GDM1 (cell line): ENCODE measurements at regions not wholly inside any gene's neighbourhood (a gene's known extent, or its start where the extent isn't known, plus 50 kb on each side); places are given as distances from the start of the nearest gene placed in this dataset.
A peak's percentile ranks its signal among the peaks of the same experiment; 100 is the strongest.
"Not testable (repeated sequence)": the region's sequence is repeated elsewhere in the genome, so short reads cannot be mapped to it uniquely, and the experiment has no call there.

ENCODE experiments used
- DNase-seq: peaks from one replicate; lab custom pipeline; 2025; lab: John Stamatoyannopoulos, UW

- DNase-seq: not testable (repeated sequence)
These were observed 760.0 kb downstream of the KCNT2 start for GRCh38 chr1:195847957-195848875.

DNA sequence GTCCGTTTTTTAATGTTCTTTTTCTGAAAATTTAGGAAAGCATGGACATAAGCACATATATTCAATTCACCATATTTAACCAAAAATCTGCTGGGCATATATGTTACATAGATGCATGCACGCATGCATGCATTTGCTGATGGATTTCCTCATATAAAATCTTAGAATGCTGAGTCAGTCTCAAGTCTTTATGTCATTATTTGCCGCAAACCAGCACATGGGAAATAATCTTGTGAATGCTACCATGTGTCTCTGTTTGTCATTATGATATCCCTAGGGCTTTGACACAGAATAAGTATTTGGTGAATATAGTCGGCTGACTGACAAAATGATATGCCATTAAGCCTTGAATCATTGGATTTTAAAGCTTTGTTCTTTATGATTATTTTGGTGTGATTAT is 776.5 kb downstream of the KCNT2 start:
- DNase-seq: no peak

DNA sequence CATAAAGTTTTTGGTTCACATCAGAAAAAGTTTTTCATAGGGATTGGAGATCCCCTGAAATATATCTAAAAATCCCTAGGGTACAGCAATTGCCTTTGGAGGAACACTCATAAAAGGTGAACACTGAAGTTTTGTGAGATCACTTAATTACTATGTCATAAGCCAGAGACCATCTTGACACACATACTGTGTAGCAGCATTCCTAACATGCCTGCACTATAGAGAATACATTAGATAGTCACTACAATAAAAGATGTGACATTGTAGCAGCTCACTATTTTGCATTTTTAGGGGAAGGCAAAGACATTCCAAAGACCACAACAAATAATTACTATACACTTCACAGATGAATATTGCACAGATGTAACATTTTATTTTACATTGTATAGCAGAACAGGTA is 779.9 kb downstream of the KCNT2 start:
- no peak for DNase-seq

DNA sequence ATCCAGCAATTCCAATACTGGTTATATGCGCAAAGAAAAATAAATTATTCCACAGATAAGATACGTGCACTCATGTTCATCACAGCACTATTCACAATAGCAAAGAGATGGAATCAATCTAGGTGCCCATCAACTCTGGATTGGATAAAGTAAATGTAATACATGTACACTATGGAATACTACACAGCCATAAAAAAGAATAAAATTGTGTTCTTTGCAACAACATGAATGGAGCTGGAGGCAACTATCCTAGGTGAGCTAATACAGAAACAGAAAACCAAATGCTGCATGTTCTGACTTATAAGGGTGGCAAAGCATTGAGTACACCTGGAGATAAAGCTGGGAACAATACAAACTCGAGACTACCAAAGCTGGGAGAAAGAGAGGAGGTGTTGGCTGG is 787.3 kb downstream of the KCNT2 start:
- DNase-seq: no peak

DNA sequence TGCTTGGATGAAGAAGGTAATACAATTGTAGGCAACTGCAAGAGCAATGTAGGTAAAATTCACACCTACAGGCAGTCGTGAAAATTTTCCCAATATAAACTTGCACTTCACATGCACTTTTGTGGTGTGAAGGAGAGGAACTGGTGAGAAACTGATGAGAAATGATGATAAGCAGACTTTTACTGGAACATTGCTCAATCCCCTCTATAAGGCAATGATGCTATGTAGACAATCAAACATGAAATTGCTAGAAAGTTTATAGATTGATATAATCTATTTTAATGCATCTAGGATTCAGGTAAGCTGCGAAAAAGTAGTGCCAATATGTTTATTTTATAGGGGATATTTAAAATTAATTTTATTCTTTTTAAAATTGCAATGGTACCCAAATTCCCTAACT is 802.2 kb downstream of the KCNT2 start:
- no peak for DNase-seq

GRCh38 chr1:195804547-195804946 is 803.7 kb downstream of the KCNT2 start:
- no peak for DNase-seq

GRCh38 chr1:195799016-195799415 is 809.2 kb downstream of the KCNT2 start:
- DNase-seq: no peak

DNA sequence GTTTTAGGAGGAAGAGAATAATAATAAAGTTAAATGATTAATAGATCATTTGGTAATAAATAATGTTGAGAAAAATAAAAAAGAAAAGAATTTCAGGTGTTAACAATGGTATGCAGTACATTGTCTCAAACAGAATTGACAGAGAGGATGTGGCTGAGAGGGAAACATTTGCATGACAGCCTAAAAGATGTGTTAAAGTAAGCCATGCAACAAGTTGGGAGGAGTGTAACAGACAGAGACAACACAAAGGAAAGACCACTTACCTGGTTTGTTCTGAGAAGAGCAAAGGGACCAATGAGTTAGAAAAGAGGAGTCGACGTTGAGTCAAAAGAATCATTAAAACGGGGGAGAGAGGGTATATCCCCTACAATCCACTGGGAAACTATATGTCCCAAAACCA is 814.0 kb downstream of the KCNT2 start:
- DNase-seq: no peak

GRCh38 chr1:195791796-195792195 is 816.4 kb downstream of the KCNT2 start:
- no peak for DNase-seq

DNA sequence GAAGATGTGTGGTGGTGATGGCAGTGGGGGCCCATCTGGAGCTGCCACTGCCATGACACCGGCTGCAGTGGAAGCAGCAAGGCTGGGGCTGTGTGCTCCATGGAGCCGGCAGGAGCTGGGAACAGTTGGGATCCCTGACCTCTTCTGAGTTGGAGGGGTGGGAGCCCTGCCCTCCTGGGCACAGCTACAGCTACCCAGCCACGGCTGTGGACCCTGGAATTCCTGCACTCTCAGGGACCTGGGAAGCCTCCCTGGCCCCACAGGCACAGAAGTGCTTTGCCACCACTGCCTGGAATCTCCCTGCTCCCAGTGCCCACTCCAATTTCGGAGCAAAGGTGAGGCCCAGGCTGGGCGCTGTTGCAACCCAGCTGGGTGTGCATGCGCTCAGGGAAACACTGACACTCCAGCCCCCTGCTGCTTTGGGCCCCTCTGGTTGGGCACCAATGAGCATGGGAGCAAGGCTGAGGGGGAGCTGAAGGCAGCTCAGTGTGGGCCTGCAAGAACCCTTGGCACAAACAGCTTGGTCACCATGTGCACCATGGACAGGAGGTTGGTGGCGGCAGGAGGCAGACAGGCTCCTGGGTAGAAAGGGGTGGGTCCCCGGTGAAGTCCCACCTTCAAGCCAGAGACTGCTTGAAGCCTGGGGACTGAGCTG is 817.6 kb downstream of the KCNT2 start:
- DNase-seq: no peak

DNA sequence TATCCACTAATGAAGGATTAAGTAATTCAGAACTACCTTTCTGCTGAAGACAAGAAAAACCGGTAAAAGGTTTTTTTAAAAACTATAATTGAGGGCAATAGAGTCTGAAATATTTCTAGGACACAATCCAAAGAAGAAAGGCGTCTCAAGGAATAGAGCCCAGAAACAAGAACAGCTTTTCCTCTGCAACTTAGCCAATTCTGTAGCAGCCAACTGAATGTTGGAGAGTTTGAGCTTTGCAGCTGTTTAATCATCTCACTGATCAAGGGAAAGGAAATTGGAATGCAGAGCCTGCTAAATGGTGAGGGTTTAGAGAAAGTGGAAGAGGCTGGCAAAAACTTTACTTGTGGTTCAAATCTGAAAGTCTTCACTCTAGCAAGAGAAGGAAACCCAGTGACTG is 818.9 kb downstream of the KCNT2 start:
- DNase-seq: no peak

GRCh38 chr1:195788721-195789120 is 819.5 kb downstream of the KCNT2 start:
- DNase-seq: no peak

- DNase-seq: no peak
These were observed 822.4 kb downstream of the KCNT2 start for GRCh38 chr1:195785830-195786229.

DNA sequence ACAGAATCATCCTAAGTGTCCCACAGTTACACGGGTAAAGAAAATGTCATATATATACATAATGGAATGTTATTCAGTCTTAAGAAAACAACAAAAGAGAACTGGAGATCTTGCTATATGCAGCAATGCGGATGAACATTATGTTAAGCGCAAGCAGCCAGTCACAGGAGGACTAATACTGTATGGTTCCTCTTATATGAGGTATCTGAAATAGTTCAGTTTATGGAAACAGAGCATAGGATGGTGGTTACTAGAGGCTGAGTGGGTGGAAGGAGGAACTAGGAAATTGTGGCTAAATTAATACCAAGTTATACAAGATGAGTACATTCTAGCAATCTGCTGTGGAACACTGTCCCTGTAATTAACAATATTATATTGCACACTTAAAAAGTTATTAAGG is 834.3 kb downstream of the KCNT2 start:
- peak; percentile 25 for DNase-seq

DNA sequence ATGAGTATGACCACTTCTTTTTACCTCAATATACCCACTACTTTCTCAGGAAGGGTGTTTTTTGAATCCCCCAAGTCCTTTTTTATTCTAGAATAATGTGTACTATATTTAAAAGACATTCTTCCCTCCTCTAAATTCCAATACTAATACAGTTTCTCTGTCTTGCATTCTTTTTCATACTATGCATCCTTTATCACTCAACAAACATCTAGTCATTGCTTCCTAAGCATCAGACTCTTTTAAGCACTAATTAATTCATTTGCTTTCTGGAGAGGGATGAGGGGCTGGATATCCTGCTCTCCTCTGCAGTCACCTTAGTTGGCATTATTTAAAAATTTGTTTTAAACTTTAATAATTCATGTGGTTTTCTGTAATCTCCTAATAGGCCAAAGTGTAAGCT is 838.8 kb downstream of the KCNT2 start:
- DNase-seq: no peak

DNA sequence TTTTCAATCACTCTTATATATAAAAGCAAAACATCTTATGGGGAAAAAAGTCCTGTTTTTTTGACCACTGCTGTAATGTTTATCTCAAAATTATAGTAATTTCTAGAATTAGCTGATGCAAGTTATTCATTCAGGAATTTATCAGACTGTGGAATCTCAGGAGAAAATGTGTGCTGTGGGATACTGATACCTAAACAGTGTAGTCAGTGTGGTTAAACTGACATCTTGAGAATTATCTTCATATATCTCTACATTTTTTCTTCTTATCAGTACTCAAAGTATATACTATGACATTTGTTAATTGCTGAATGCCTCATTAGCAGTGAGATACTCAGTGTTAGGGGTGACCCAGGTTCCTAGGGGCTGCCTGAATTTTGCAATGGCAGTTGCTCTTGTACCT is 839.3 kb downstream of the KCNT2 start:
- DNase-seq: no peak

DNA sequence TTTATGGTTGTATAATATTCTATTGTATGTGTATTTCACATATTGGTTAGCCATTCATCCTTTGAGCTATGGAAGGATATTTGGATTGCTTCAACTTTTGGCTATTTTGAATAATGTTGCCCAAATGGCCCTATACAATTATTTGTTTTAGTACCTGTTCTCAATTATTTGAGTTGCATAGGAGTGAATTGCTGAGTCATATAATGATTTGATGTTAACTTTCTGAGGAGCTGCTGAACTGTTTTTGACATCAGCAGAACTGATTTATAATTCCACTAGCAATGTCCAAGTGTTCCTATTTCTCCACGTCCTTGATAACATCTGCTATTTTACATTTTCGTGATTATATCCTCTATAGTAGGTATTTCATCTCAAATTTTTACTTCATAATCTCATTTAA is 839.9 kb downstream of the KCNT2 start:
- DNase-seq: no peak

GRCh38 chr1:195766709-195767108 is 841.5 kb downstream of the KCNT2 start:
- DNase-seq: no peak

DNA sequence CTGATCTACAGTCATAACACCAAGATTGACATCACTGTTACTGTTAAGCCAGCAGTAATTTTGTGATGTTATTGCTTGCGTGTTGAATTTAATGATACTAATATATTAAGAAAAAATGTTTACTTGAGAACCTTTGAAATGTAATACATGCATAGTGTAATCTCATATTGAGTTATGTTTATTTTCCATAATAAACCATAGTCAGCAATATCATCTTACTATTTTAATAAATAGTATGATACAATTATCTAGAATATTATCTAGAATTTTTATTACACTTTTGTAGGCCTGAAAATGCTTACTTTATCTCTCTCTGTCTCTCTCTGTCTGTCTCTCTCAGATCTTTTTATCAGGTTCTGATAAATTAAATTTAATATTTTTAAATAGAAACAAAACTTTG is 843.1 kb downstream of the KCNT2 start:
- DNase-seq: no peak

GRCh38 chr1:195763907-195764374 is 844.3 kb downstream of the KCNT2 start:
- DNase-seq: no peak

- no peak for DNase-seq
These were observed 844.9 kb downstream of the KCNT2 start for GRCh38 chr1:195763146-195763906.

GRCh38 chr1:195761104-195761503 is 847.1 kb downstream of the KCNT2 start:
- DNase-seq: no peak

DNA sequence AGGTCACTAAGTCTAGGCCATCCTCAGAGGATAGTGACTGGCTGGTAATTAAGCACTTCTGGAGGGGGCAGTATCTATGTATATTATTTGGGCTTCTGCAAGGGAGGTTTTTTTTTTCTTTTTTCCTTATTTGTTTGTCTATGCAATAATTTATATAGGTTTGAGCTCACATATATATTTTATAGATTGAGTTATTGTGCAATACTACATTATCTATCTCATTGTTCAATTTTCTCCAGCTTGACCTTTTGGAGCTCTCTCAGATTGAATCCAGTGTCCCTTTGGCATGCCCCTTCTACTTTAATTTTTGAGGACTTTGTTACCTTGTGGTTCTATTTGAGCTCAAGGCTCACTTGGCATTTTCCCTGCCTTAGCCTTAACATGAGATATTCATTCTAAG is 852.1 kb downstream of the KCNT2 start:
- DNase-seq: no peak
